K562 (cell line): ENCODE measurements at regions not wholly inside any gene's neighbourhood (a gene's known extent, or its start where the extent isn't known, plus 50 kb on each side); places are given as distances from the start of the nearest gene placed in this dataset.

Experiments used
- ADNP ChIP-seq: fragments of 200-800 bp; sonication (Bioruptor generic); IDR thresholded peaks from 2 replicates; pipeline ENCODE4 v1.6.1; 2016; ENCODE audit warnings: missing genetic modification characterization, missing compliant biosample characterization
- CBX8 ChIP-seq: fragments of 200-600 bp; sonication (generic); IDR thresholded peaks from 2 replicates; pipeline ENCODE4 v1.6.1; 2012; ENCODE audit warnings: borderline replicate concordance, mixed run types, low read depth, mild to moderate bottlenecking, moderate library complexity, mixed read lengths, low read length, control low read depth, inconsistent platforms; ENCODE audit not compliant: poor library complexity, severe bottlenecking; ENCODE audit errors: extremely low read depth
- CTCF ChIP-seq, 3 experiments: IDR thresholded peaks in 2 of 3; conservative IDR thresholded peaks in 1 of 3; 2 replicates each; pipeline ENCODE4 v1.5.1; 2011 to 2012; ENCODE audit warnings: low read length in 3 of 3, mild to moderate bottlenecking in 3 of 3, control low read depth in 2 of 3, improper control_type of control experiment in 1 of 3, inconsistent platforms in 1 of 3, low read depth in 1 of 3, mixed read lengths in 1 of 3, moderate library complexity in 1 of 3; ENCODE audit not compliant: insufficient read depth in 2 of 3
- HDAC2 ChIP-seq: fragments of 450-650 bp; IDR thresholded peaks from 2 replicates; pipeline ENCODE4 v1.6.1; 2016; ENCODE audit warnings: mild to moderate bottlenecking
- KAT7 ChIP-seq: sonication (generic); formaldehyde crosslinking; IDR thresholded peaks from 2 replicates; pipeline ENCODE4 v1.8.0; 2022; ENCODE audit warnings: missing genetic modification reagents, mild to moderate bottlenecking, borderline replicate concordance
- NBN ChIP-seq: fragments of 450-650 bp; IDR thresholded peaks from 2 replicates; pipeline ENCODE4 v1.6.1; 2016; ENCODE audit warnings: low read depth, mild to moderate bottlenecking
- NR4A1 ChIP-seq, 2 experiments: fragments of 250-450 bp in 1 of 2; fragments of 450-650 bp in 1 of 2; sonication (Bioruptor Pico) in 1 of 2; IDR thresholded peaks; 2 replicates each; pipeline versions ENCODE4 v1.4.0 to v1.6.1; 2016 to 2020; ENCODE audit warnings: mild to moderate bottlenecking in 2 of 2, missing compliant biosample characterization in 1 of 2, missing genetic modification characterization in 1 of 2, moderate library complexity in 1 of 2
- POLR2AphosphoS2 ChIP-seq: IDR thresholded peaks from 2 replicates; pipeline ENCODE4 v1.6.1; 2012; ENCODE audit warnings: low read length, improper control_type of control experiment
- RBM39 ChIP-seq: fragments of 200-400 bp; formaldehyde crosslinking; optimal IDR thresholded peaks from 2 replicates; pipeline ENCODE3; 2018; ENCODE audit warnings: low read depth, low read length
- RFX5 ChIP-seq: IDR thresholded peaks from 2 replicates; pipeline ENCODE4 v1.6.1; 2011; ENCODE audit warnings: low read depth, mild to moderate bottlenecking, improper control_type of control experiment, low read length
- SP1 ChIP-seq: sonication (generic); formaldehyde crosslinking; IDR thresholded peaks from 2 replicates; pipeline ENCODE4 v1.8.1; 2022; ENCODE audit warnings: mild to moderate bottlenecking, missing genetic modification reagents
- ZNF12 ChIP-seq: sonication (generic); formaldehyde crosslinking; IDR thresholded peaks from 2 replicates; pipeline ENCODE4 v1.4.0; 2020; ENCODE audit warnings: mild to moderate bottlenecking, missing genetic modification reagents
- ZNF197 ChIP-seq: fragments of 200-800 bp; sonication (Bioruptor generic); IDR thresholded peaks from 2 replicates; pipeline ENCODE4 v1.6.1; 2016; ENCODE audit warnings: low read depth, missing genetic modification characterization, missing compliant biosample characterization

- TF ChIP-seq ADNP (tag): no peak
- no peak for TF ChIP-seq HDAC2
- no peak for TF ChIP-seq RFX5
- no peak for TF ChIP-seq ZNF197 (CRISPR knock-in tag)
- TF ChIP-seq CTCF (IDR thresholded peaks at IDR 0.05 in 2 of 3, conservative IDR thresholded peaks at IDR 0.05 in 1 of 3; ENCODE audit: insufficient read depth in 2 of 3, low read depth in 1 of 3, low read length in 3 of 3): no peak
- no peak for TF ChIP-seq ZNF12
- no peak for TF ChIP-seq POLR2AphosphoS2
- no peak for TF ChIP-seq SP1
- TF ChIP-seq CBX8: no peak
- no peak for TF ChIP-seq RBM39
- no peak for TF ChIP-seq NR4A1 (CRISPR knock-in tag; IDR thresholded peaks at IDR 0.05)
- no peak for TF ChIP-seq NR4A1 (tag; IDR thresholded peaks at IDR 0.05)
- TF ChIP-seq NBN: no peak
- TF ChIP-seq KAT7 (CRISPR knock-in tag): no peak
Measured at GRCh38 chr13:29681864-29682263, 86.4 kb upstream of the SLC7A1 start.
